ENCODE measurements at regions not wholly inside any gene's neighbourhood (a gene's known extent, or its start where the extent isn't known, plus 50 kb on each side); places are given as distances from the start of the nearest gene placed in this dataset.

- TF ChIP-seq CTCF (IDR thresholded peaks at IDR 0.05; ENCODE audit: low read depth, low read length, missing input control) (no peak), REST (IDR thresholded peaks at IDR 0.05) (no peak), RAD21 (IDR thresholded peaks at IDR 0.05) (no peak), YY1 (IDR thresholded peaks at IDR 0.05) (no peak), MAX (IDR thresholded peaks at IDR 0.05) (no peak), FOXA1 (IDR thresholded peaks at IDR 0.05) (no peak), SP1 (IDR thresholded peaks at IDR 0.05) (no peak), GABPA (IDR thresholded peaks at IDR 0.05 in 1 of 2, conservative IDR thresholded peaks at IDR 0.05 in 1 of 2) (no peak)
- TF ChIP-seq, protein P1, sequence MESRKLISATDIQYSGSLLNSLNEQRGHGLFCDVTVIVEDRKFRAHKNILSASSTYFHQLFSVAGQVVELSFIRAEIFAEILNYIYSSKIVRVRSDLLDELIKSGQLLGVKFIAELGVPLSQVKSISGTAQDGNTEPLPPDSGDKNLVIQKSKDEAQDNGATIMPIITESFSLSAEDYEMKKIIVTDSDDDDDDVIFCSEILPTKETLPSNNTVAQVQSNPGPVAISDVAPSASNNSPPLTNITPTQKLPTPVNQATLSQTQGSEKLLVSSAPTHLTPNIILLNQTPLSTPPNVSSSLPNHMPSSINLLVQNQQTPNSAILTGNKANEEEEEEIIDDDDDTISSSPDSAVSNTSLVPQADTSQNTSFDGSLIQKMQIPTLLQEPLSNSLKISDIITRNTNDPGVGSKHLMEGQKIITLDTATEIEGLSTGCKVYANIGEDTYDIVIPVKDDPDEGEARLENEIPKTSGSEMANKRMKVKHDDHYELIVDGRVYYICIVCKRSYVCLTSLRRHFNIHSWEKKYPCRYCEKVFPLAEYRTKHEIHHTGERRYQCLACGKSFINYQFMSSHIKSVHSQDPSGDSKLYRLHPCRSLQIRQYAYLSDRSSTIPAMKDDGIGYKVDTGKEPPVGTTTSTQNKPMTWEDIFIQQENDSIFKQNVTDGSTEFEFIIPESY (IDR thresholded peaks at IDR 0.05): no peak
- TF ChIP-seq, protein P2, sequence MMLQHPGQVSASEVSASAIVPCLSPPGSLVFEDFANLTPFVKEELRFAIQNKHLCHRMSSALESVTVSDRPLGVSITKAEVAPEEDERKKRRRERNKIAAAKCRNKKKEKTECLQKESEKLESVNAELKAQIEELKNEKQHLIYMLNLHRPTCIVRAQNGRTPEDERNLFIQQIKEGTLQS (IDR thresholded peaks at IDR 0.05): no peak
Observed at GRCh38 chr11:97015327-97015726, 625.5 kb downstream of the JRKL start.
